K562 (cell line): ENCODE measurements at regions not wholly inside any gene's neighbourhood (a gene's known extent, or its start where the extent isn't known, plus 50 kb on each side); places are given as distances from the start of the nearest gene placed in this dataset.

Experiments
- ARNT ChIP-seq, 2 experiments: fragments of 450-650 bp; IDR thresholded peaks; 2 replicates each; pipeline ENCODE4 v1.6.1; 2016; ENCODE audit warnings: mild to moderate bottlenecking in 1 of 2
- CREB3L1 ChIP-seq: fragments of 450-650 bp; IDR thresholded peaks from 2 replicates; pipeline ENCODE4 v1.6.1; 2014; ENCODE audit warnings: low read depth, mild to moderate bottlenecking, moderate library complexity, borderline replicate concordance
- CREBBP ChIP-seq: IDR thresholded peaks from one replicate; pipeline ENCODE4 v1.6.1; 2012; ENCODE audit warnings: low read depth, mild to moderate bottlenecking, control low read depth, inconsistent platforms, low read length
- GABPA ChIP-seq: fragments of 200-800 bp; sonication (Bioruptor generic); conservative IDR thresholded peaks from 2 replicates; pipeline ENCODE4 v1.6.1; 2016; ENCODE audit warnings: low read depth, missing genetic modification characterization, missing compliant biosample characterization
- HNRNPH1 ChIP-seq: fragments of 200-400 bp; formaldehyde crosslinking; optimal IDR thresholded peaks from 2 replicates; pipeline ENCODE3; 2017; ENCODE audit warnings: low read depth, mild to moderate bottlenecking, low read length, moderate library complexity
- MAX ChIP-seq: sonication (generic); formaldehyde crosslinking; IDR thresholded peaks from 2 replicates; pipeline ENCODE4 v1.9.0; 2022; ENCODE audit warnings: mild to moderate bottlenecking, missing genetic modification reagents
- PHF8 ChIP-seq: fragments of 200-600 bp; sonication (generic); IDR thresholded peaks from 2 replicates; pipeline ENCODE4 v1.6.1; 2012; ENCODE audit warnings: mixed run types, mild to moderate bottlenecking, inconsistent platforms, low read length, moderate library complexity, borderline replicate concordance
- THAP7 ChIP-seq: fragments of 250-450 bp; sonication (Bioruptor Pico); IDR thresholded peaks from 2 replicates; pipeline ENCODE4 v1.5.0; 2021
- ZFP30 ChIP-seq: fragments of 250-450 bp; sonication (Bioruptor Pico); IDR thresholded peaks from 2 replicates; pipeline ENCODE4 v1.8.0; 2022; ENCODE audit warnings: moderate library complexity, mild to moderate bottlenecking, inconsistent platforms, borderline replicate concordance
- ZNF561 ChIP-seq: fragments of 450-650 bp; formaldehyde crosslinking; conservative IDR thresholded peaks from 2 replicates; pipeline ENCODE4 v1.4.0; 2020; ENCODE audit warnings: mild to moderate bottlenecking, moderate library complexity
- TF ChIP-seq, protein P1 (sequence below), 3 experiments: IDR thresholded peaks in 2 of 3; conservative IDR thresholded peaks in 1 of 3; 2 replicates each; pipeline ENCODE4 v1.5.1; 2011 to 2012; ENCODE audit warnings: low read length in 3 of 3, mild to moderate bottlenecking in 3 of 3, control low read depth in 2 of 3, improper control_type of control experiment in 1 of 3, inconsistent platforms in 1 of 3, low read depth in 1 of 3, mixed read lengths in 1 of 3, moderate library complexity in 1 of 3; ENCODE audit not compliant: insufficient read depth in 2 of 3
- TF ChIP-seq, protein P2 (sequence below): fragments of 450-650 bp; IDR thresholded peaks from 2 replicates; pipeline ENCODE4 v1.6.1; 2016; ENCODE audit warnings: missing biosample characterization, missing genetic modification characterization
- TF ChIP-seq, protein P3 (sequence below), 2 experiments: fragments of 450-650 bp; formaldehyde crosslinking in 1 of 2; IDR thresholded peaks; 2 replicates each; pipeline versions ENCODE4 v1.4.0 to v1.6.1; 2014 to 2020; ENCODE audit warnings: mild to moderate bottlenecking in 2 of 2, borderline replicate concordance in 1 of 2, low read depth in 1 of 2

DNA sequence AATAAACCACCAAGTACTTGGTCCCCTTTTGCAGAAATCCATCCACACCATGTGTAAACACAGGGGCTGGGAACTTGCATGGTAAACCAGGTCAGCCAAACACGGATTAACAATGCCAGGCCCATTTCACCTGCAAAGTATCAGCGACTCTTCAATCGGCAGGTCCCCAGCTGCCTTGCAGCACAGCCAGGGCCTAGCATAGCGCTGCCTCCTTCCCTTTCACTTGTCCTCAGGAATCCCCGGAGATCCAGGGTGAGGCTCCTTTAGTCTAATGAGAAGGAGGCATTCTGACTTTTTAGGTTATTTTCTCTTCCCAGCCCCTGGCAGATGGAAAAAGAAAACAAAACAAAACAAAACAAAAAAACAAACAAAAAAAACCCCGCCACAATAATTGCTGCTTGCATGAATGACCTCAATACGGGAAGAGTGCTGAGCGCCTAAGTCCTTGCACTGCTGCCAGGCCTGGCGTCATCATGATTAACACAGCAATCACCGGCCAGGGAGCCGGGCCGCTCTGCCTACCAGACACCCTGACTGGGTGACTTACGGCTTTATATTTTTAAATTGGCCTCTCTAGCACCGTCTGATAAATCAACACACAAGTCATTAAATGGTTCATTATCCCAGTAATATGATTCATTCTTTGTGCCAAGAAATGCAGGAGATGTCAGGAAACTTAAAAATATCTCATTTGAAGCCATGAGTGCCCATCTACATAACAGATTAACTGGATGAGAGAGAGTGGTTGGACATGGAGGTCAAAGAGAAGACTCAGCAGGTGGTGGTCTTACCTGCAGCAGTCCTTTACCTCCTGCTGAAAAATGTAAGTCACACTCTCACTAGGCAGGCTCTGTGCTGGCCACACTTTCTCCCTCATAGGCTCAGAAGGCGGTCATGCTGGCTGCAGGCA, 692.7 kb downstream of the UQCRFS1 start:
- TF ChIP-seq HNRNPH1 (no peak), PHF8 (no peak), GABPA (tag) (no peak), CREB3L1 (no peak), MAX (CRISPR knock-in tag) (no peak), CREBBP (no peak), ZNF561 (CRISPR knock-in tag) (no peak), THAP7 (CRISPR knock-in tag) (no peak), ZFP30 (CRISPR knock-in tag) (no peak), ARNT (IDR thresholded peaks at IDR 0.05) (no peak)
- TF ChIP-seq, protein P1, sequence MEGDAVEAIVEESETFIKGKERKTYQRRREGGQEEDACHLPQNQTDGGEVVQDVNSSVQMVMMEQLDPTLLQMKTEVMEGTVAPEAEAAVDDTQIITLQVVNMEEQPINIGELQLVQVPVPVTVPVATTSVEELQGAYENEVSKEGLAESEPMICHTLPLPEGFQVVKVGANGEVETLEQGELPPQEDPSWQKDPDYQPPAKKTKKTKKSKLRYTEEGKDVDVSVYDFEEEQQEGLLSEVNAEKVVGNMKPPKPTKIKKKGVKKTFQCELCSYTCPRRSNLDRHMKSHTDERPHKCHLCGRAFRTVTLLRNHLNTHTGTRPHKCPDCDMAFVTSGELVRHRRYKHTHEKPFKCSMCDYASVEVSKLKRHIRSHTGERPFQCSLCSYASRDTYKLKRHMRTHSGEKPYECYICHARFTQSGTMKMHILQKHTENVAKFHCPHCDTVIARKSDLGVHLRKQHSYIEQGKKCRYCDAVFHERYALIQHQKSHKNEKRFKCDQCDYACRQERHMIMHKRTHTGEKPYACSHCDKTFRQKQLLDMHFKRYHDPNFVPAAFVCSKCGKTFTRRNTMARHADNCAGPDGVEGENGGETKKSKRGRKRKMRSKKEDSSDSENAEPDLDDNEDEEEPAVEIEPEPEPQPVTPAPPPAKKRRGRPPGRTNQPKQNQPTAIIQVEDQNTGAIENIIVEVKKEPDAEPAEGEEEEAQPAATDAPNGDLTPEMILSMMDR (IDR thresholded peaks at IDR 0.05 in 2 of 3, conservative IDR thresholded peaks at IDR 0.05 in 1 of 3; ENCODE audit: insufficient read depth in 2 of 3, low read depth in 1 of 3, low read length in 3 of 3), result no peak
- TF ChIP-seq, protein P2, sequence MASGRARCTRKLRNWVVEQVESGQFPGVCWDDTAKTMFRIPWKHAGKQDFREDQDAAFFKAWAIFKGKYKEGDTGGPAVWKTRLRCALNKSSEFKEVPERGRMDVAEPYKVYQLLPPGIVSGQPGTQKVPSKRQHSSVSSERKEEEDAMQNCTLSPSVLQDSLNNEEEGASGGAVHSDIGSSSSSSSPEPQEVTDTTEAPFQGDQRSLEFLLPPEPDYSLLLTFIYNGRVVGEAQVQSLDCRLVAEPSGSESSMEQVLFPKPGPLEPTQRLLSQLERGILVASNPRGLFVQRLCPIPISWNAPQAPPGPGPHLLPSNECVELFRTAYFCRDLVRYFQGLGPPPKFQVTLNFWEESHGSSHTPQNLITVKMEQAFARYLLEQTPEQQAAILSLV (tag), result no peak
- TF ChIP-seq, protein P3, sequence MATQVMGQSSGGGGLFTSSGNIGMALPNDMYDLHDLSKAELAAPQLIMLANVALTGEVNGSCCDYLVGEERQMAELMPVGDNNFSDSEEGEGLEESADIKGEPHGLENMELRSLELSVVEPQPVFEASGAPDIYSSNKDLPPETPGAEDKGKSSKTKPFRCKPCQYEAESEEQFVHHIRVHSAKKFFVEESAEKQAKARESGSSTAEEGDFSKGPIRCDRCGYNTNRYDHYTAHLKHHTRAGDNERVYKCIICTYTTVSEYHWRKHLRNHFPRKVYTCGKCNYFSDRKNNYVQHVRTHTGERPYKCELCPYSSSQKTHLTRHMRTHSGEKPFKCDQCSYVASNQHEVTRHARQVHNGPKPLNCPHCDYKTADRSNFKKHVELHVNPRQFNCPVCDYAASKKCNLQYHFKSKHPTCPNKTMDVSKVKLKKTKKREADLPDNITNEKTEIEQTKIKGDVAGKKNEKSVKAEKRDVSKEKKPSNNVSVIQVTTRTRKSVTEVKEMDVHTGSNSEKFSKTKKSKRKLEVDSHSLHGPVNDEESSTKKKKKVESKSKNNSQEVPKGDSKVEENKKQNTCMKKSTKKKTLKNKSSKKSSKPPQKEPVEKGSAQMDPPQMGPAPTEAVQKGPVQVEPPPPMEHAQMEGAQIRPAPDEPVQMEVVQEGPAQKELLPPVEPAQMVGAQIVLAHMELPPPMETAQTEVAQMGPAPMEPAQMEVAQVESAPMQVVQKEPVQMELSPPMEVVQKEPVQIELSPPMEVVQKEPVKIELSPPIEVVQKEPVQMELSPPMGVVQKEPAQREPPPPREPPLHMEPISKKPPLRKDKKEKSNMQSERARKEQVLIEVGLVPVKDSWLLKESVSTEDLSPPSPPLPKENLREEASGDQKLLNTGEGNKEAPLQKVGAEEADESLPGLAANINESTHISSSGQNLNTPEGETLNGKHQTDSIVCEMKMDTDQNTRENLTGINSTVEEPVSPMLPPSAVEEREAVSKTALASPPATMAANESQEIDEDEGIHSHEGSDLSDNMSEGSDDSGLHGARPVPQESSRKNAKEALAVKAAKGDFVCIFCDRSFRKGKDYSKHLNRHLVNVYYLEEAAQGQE (IDR thresholded peaks at IDR 0.05; ENCODE audit: borderline replicate concordance), result no peak
- TF ChIP-seq, protein P3 (CRISPR knock-in tag; IDR thresholded peaks at IDR 0.05; ENCODE audit: low read depth), result no peak
